Heart left ventricle (tissue), 16 donors: ENCODE measurements at regions not wholly inside any gene's neighbourhood (a gene's known extent, or its start where the extent isn't known, plus 50 kb on each side); places are given as distances from the start of the nearest gene placed in this dataset.

Source experiments
- ATAC-seq, 4 donors: fragments of 200-7000 bp; cut with Tn5 transposase; one replicate each; pipeline ENCODE4 v1.9.1; 2020 to 2022; ENCODE audit warnings: moderate library complexity in 4 of 4, mild to moderate bottlenecking in 3 of 4, moderate number of reproducible peaks in 1 of 4
- DNase-seq, 5 donors: peaks; one replicate each; pipeline ENCODE4 v3.0.0-alpha.2; 2020
- H3K27ac ChIP-seq, 12 donors: fragments of 200-600 bp; sonication (generic) in 4 of 12; one replicate each; pipeline versions ENCODE4 v1.5.0 to v1.8.0; 2016 to 2022; ENCODE audit warnings: mild to moderate bottlenecking in 2 of 12
- H3K27me3 ChIP-seq, 9 donors: fragments of 200-600 bp; sonication (generic) in 2 of 9; one replicate each; pipeline versions ENCODE4 v1.5.1 to v1.8.0; 2016 to 2022; ENCODE audit warnings: mild to moderate bottlenecking in 3 of 9
- H3K36me3 ChIP-seq, 9 donors: fragments of 200-600 bp; sonication (generic) in 2 of 9; one replicate each; pipeline versions ENCODE4 v1.5.0 to v1.8.0; 2018 to 2022; ENCODE audit warnings: mild to moderate bottlenecking in 2 of 9
- H3K4me1 ChIP-seq, 12 donors: fragments of 200-600 bp; sonication (generic) in 4 of 12; one replicate each; pipeline versions ENCODE4 v1.5.0 to v1.8.0; 2016 to 2022; ENCODE audit warnings: mild to moderate bottlenecking in 3 of 12
- H3K4me3 ChIP-seq, 12 donors: fragments of 200-600 bp; sonication (generic) in 4 of 12; one replicate each; pipeline versions ENCODE4 v1.5.0 to v1.8.0; 2017 to 2022; ENCODE audit warnings: mild to moderate bottlenecking in 9 of 12, moderate library complexity in 4 of 12
- H3K9me3 ChIP-seq, 12 donors: fragments of 200-600 bp; sonication (generic) in 4 of 12; one replicate each; pipeline versions ENCODE4 v1.5.0 to v1.8.0; 2016 to 2022; ENCODE audit warnings: mild to moderate bottlenecking in 1 of 12
- CTCF ChIP-seq, 12 donors: fragments of 200-600 bp; sonication (generic) in 4 of 12; IDR thresholded peaks; one replicate each; pipeline versions ENCODE4 v1.5.0 to v1.8.0; 2018 to 2022; ENCODE audit warnings: antibody characterized with exemption in 12 of 12, mild to moderate bottlenecking in 5 of 12
- POLR2A ChIP-seq, 2 donors: fragments of 450-650 bp; IDR thresholded peaks; one replicate each; pipeline ENCODE4 v1.6.1; 2017; ENCODE audit warnings: antibody characterized with exemption in 2 of 2, mild to moderate bottlenecking in 2 of 2, moderate library complexity in 2 of 2
- WGBS, 4 donors: extraction: QIAGEN DNeasy Blood & Tissue Kit in 2 of 4; methylation state at CpG; one replicate each; pipeline versions ENCODE4 v1.1.5 to v1.1.7; 2013 to 2018; 5-methylcytosine and 5-hydroxymethylcytosine counted together
- intact Hi-C, 10 donors: fragments of 100-400 bp; cut with DNase I; formaldehyde crosslinking; loops; one replicate each; pipeline versions ENCODE4 v1.11.1 to v1.14.2; 2022
- donor health status: ischemic (EF 13 %, LVEDD 7.1; RV severe dilation, severe dysfunction).
- donor health status: healthy with polysubstance abuse.
- donor health status: DM: no; HTN: yes; CAD: no.
- donor health status: DM: no; HTN: no; CAD: no.
- donor health status: ischemic (EF 25% LVEDD 6.9; RV normal size, moderate dysfunction).
- donor health status: ischemic (EF 25% LVEDD 5.7; RV mildly dilated, moderate dysfunction).
- donor health status: healthy.
- donor health status: DM: yes; HTN: yes; CAD: no.
- donor health status: ischemic (EF 35%, LVEDD 5.7; RV mildly dilated, moderate dysfunction).
- donor health status: nonischemic (EF 11% LVEDD 7.7; RV severe dilation, severe dysfunction).
- donor health status: DM: yes; HTN: yes; CAD: no.
- donor health status: PGD.
- donor health status: ischemic (EF 29% LVEDD 5.4; RV normal size, mild dysfunction).
- donor health status: nonischemic (EF 23%, LVEDD 6.1; RV moderate dilation, normal function).

DNA sequence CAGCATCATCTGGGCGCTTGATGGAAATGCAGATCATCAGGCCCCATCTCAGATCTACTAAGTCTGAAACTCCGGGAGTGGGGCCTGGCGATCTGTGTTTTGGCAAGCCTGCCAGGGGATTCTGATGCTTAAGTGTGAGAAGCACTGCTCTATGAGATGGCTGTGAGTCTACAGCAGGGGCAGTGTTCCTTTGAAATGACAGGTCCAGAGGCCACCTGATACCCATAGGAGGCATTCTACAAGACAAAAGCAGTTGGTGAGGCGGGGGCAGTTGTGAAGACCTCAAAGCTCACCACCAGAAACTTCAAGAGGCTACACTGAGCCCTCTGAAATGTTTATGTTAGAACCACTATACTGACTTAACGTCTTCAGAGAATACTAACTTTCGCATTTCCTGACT is 86.9 kb upstream of the SPATA31D4 start:
- no peaks in the 10 kb centered on the region for H3K4me1 ChIP-seq
- 72 to 96% (median 87%) methylated on average over 4 to 6 of the region's 6 CpGs for WGBS, 4 donors
- TF ChIP-seq POLR2A (IDR thresholded peaks at IDR 0.05) (no peak), CTCF (IDR thresholded peaks at IDR 0.05) (no peak)
- no peak overlapping the region for H3K4me3 ChIP-seq
- peaks cover 0 to 6% (median 0%) of the 10 kb centered on the region in 9 donors for H3K27me3 ChIP-seq
- H3K9me3 ChIP-seq: peaks cover 0 to 3% (median 0%) of the 10 kb centered on the region in 12 donors
- H3K36me3 ChIP-seq: no peaks in the 10 kb centered on the region
- no peak overlapping the region for H3K27ac ChIP-seq
- ATAC-seq (no peak), DNase-seq (no peak)
- intact Hi-C loops: loop anchor here in 4 of 10 donors (10.0 kb wide), 2 partner anchors 147 to 317 kb away; no protein-coding TSS in a partner anchor

- Histone ChIP-seq H3K4me3 (no peak overlapping the region), H3K4me1 (peaks cover 0 to 8% (median 0%) of the 10 kb centered on the region in 12 donors), H3K36me3 (no peaks in the 10 kb centered on the region), H3K9me3 (peaks cover 0 to 3% (median 0%) of the 10 kb centered on the region in 12 donors), H3K27ac (no peak overlapping the region), H3K27me3 (no peaks in the 10 kb centered on the region)
- WGBS, 4 donors: 92 to 100% (median 96%) methylated on average over 2 of the region's 2 CpGs
- TF ChIP-seq POLR2A (IDR thresholded peaks at IDR 0.05) (no peak), CTCF (IDR thresholded peaks at IDR 0.05) (no peak)
- DNase-seq (no peak), ATAC-seq (no peak)
- intact Hi-C loops: loop anchor here in 4 of 10 donors (10.0 kb wide), 2 partner anchors 149 to 319 kb away; no protein-coding TSS in a partner anchor
Measured at GRCh38 chr9:81844131-81844567, 84.1 kb upstream of the SPATA31D4 start.

DNA sequence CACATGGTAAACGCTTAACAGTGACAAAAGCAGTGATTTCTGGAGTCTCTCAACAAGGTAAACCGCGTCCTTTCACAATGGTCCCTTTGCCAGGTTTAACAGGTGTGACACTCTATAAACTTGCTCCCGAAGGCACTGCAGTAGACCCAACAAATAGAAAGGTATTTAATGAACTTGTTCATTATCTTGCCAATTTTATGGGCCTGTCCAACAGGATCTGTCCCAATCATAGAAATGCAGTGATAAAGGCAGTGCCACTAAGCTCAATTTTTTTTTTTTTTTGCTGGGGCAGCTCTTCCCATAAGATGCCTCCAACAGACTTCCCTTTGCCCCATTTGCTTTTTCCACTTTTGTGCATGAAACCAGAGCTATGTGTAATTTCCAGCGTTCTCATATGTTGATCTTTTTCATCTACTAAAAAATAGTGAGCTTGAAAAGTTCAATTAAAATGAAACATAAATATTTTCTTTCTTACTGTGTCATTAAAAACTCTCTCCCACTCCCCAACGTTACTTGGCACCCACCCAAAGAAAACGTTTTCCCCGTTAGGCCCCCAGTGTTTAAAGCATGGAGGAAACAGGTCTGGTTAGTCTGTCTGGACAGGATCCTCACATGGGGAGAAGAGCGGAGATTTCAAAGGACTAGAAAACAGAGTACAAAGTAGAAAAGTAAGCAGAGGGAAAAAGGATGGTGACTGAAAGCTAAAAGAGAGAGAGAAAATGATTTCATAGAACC is 80.9 kb upstream of the SPATA31D4 start:
- Histone ChIP-seq H3K27ac (no peak overlapping the region), H3K4me3 (no peak overlapping the region), H3K9me3 (peaks cover 0 to 3% (median 0%) of the 10 kb centered on the region in 12 donors), H3K4me1 (peaks cover 0 to 16% (median 9%) of the 10 kb centered on the region in 12 donors), H3K36me3 (no peaks in the 10 kb centered on the region), H3K27me3 (peaks cover 0 to 4% (median 0%) of the 10 kb centered on the region in 9 donors)
- TF ChIP-seq POLR2A (IDR thresholded peaks at IDR 0.05) (no peak), CTCF (IDR thresholded peaks at IDR 0.05) (no peak)
- intact Hi-C loops: loop anchor here in 6 of 10 donors (5.0 to 10.0 kb wide), 5 partner anchors 153 to 325 kb away; partner anchors contain the start of gene TLE1 (in 1 of the 6)
- ATAC-seq (no peak), DNase-seq (no peak)
- WGBS, 4 donors: 64 to 71% (median 67%) methylated on average over 9 of the region's 9 CpGs

DNA sequence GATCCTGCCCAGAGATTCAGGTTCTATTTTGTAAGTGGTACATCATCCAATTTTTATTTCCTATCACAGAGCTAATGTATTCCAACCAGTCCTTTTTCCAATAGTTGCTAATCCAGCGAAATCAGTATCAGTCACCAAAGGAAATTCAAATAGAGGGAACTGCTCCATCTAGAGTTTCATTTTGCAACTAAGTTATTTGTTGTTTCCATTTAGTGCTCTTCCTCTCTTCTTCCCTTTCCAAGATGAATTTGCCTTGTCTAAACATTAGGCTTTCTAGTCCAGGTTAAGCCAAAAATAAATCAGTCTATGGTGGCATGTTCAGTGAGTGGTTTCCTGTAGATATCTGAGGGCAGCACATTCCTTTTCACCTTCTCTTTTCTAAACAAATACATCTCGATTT is 79.8 kb upstream of the SPATA31D4 start:
- H3K27ac ChIP-seq: no peak overlapping the region
- TF ChIP-seq CTCF (IDR thresholded peaks at IDR 0.05) (peak in 11 of 12 donors; percentile 17 to 60 (median 32)), POLR2A (IDR thresholded peaks at IDR 0.05) (no peak)
- ATAC-seq (no peak), DNase-seq (no peak)
- no peaks in the 10 kb centered on the region for H3K9me3 ChIP-seq
- H3K36me3 ChIP-seq: no peaks in the 10 kb centered on the region
- H3K4me1 ChIP-seq: peaks cover 0 to 16% (median 9%) of the 10 kb centered on the region in 12 donors
- 29 to 39% (median 34%) methylated on average over 2 of the region's 2 CpGs for WGBS, 4 donors
- no peak overlapping the region for H3K4me3 ChIP-seq
- H3K27me3 ChIP-seq: peaks cover 0 to 4% (median 0%) of the 10 kb centered on the region in 9 donors
- intact Hi-C loops: loop anchor here in 6 of 10 donors (5.0 to 10.0 kb wide), 5 partner anchors 154 to 326 kb away; partner anchors contain the start of gene TLE1 (in 1 of the 6)
